SK-N-SH (cell line): ENCODE measurements at regions not wholly inside any gene's neighbourhood (a gene's known extent, or its start where the extent isn't known, plus 50 kb on each side); places are given as distances from the start of the nearest gene placed in this dataset.

Source experiments
- CTCF ChIP-seq: fragments of 200-600 bp; sonication (generic); IDR thresholded peaks from 2 replicates; pipeline ENCODE4 v1.6.1; 2017; ENCODE audit warnings: antibody characterized with exemption, mild to moderate bottlenecking, moderate library complexity
- MXI1 ChIP-seq: IDR thresholded peaks from 2 replicates; pipeline ENCODE4 v1.6.1; 2012; ENCODE audit warnings: mild to moderate bottlenecking, low read depth, low read length, improper control_type of control experiment
- POLR2AphosphoS5 ChIP-seq: IDR thresholded peaks from 2 replicates; pipeline ENCODE4 v1.6.1; 2012; ENCODE audit warnings: low read depth, low read length
- RCOR1 ChIP-seq: fragments of 150-350 bp; IDR thresholded peaks from 2 replicates; pipeline ENCODE4 v1.6.1; 2017; ENCODE audit warnings: antibody characterized with exemption, low read length
- SIN3A ChIP-seq: IDR thresholded peaks from 2 replicates; pipeline ENCODE4 v1.6.1; 2012; ENCODE audit warnings: low read depth, mild to moderate bottlenecking, low read length, moderate library complexity, borderline replicate concordance
- SMC3 ChIP-seq: IDR thresholded peaks from 2 replicates; pipeline ENCODE4 v1.6.1; 2012; ENCODE audit warnings: low read depth, low read length, improper control_type of control experiment
- TAF1 ChIP-seq: IDR thresholded peaks from 2 replicates; pipeline ENCODE4 v1.6.1; 2012; ENCODE audit warnings: low read depth, mild to moderate bottlenecking, low read length, moderate library complexity, borderline replicate concordance
- TEAD4 ChIP-seq: IDR thresholded peaks from 2 replicates; pipeline ENCODE4 v1.4.0; 2012; ENCODE audit warnings: mild to moderate bottlenecking, borderline replicate concordance; ENCODE audit not compliant: insufficient read depth

DNA sequence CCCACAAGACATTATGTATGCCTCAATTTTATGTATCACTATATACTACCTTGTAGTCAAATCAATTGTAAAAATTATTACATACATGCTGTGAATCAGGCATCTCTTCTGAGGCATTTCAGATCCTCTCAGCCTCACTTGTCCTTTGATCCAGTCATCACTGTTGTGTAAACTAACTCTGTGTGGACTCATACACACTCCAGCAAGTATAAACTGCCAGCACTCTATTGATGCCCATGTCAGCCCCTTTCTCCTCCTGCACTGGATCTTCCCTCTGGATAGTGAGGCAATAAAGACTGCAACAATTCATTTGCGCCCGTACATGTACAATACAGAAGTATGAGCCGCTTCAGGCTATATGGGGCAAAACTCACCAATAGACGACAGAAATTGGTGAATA, 364.7 kb upstream of the TGFBR2 start:
- TF ChIP-seq CTCF (no peak), POLR2AphosphoS5 (no peak), MXI1 (no peak), SMC3 (no peak), SIN3A (no peak), TAF1 (no peak), RCOR1 (no peak), TEAD4 (no peak)
